NCI-H345 (cell line): ENCODE measurements at regions not wholly inside any gene's neighbourhood (a gene's known extent, or its start where the extent isn't known, plus 50 kb on each side); places are given as distances from the start of the nearest gene placed in this dataset.
"Not testable (repeated sequence)": the region's sequence is repeated elsewhere in the genome, so short reads cannot be mapped to it uniquely, and the experiment has no call there.

ENCODE experiments used
- DNase-seq: peaks from one replicate; lab custom pipeline; 2025; lab: John Stamatoyannopoulos, UW

- no peak for DNase-seq
These were observed 122.5 kb upstream of the GRIN3A start for GRCh38 chr9:101860920-101861319.

- no peak for DNase-seq
These were observed 121.2 kb upstream of the GRIN3A start for GRCh38 chr9:101859620-101860019.

GRCh38 chr9:101858026-101858425 is 119.6 kb upstream of the GRIN3A start:
- DNase-seq, result no peak

- no peak for DNase-seq
These were observed 110.8 kb upstream of the GRIN3A start for GRCh38 chr9:101849102-101849707.

GRCh38 chr9:101848485-101848919 is 110.1 kb upstream of the GRIN3A start:
- DNase-seq, result no peak

- no peak for DNase-seq
These were observed 107.7 kb upstream of the GRIN3A start for GRCh38 chr9:101846161-101846560.

GRCh38 chr9:101840694-101841188 is 102.3 kb upstream of the GRIN3A start:
- no peak for DNase-seq

- not testable (repeated sequence) for DNase-seq
These were observed 100.5 kb upstream of the GRIN3A start for GRCh38 chr9:101838988-101839387.

GRCh38 chr9:101836021-101836420 is 97.6 kb upstream of the GRIN3A start:
- DNase-seq, result no peak

GRCh38 chr9:101832486-101832885 is 94.0 kb upstream of the GRIN3A start:
- DNase-seq, result no peak

- not testable (repeated sequence) for DNase-seq
These were observed 83.0 kb upstream of the GRIN3A start for GRCh38 chr9:101821450-101821849.

- DNase-seq, result not testable (repeated sequence)
These were observed 82.5 kb upstream of the GRIN3A start for GRCh38 chr9:101820983-101821382.

- DNase-seq, result no peak
These were observed 75.6 kb upstream of the GRIN3A start for GRCh38 chr9:101814064-101814463.

GRCh38 chr9:101807879-101808278 is 69.4 kb upstream of the GRIN3A start:
- DNase-seq, result not testable (repeated sequence)

- DNase-seq, result no peak
These were observed 57.6 kb upstream of the GRIN3A start for GRCh38 chr9:101796044-101796443.

GRCh38 chr9:101795147-101795546 is 56.7 kb upstream of the GRIN3A start:
- no peak for DNase-seq

GRCh38 chr9:101792475-101792874 is 54.0 kb upstream of the GRIN3A start:
- no peak for DNase-seq

- peak; percentile 51 for DNase-seq
These were observed 53.5 kb upstream of the GRIN3A start for GRCh38 chr9:101791938-101792337.

- no peak for DNase-seq
These were observed 53.1 kb upstream of the GRIN3A start for GRCh38 chr9:101791533-101791932.
